HepG2 (cell line): ENCODE measurements at regions not wholly inside any gene's neighbourhood (a gene's known extent, or its start where the extent isn't known, plus 50 kb on each side); places are given as distances from the start of the nearest gene placed in this dataset.

Experiments
- ATAC-seq: fragments of 200-7000 bp; cut with Tn5 transposase; 3 replicates; pipeline ENCODE4 v1.9.1; 2020; ENCODE audit warnings: mild to moderate bottlenecking, moderate library complexity
- BruUV-seq: library from RNA; stranded (reverse); fragments of 400-500 nt; replicated peaks from 2 replicates; lab custom pipeline; 2021; lab: Mats Ljungman, UMichigan
- CTCF ChIA-PET: fragments of 300-600 bp; formaldehyde crosslinking; extraction: SDS; loops from one replicate; lab custom pipeline; 2021; ENCODE audit warnings: low total read pairs, inconsistent platforms, low intra/inter-chr PET ratio; lab: Yijun Ruan, JAX
- POLR2A ChIA-PET: fragments of 350-600 bp; sonication (Branson Sonifier 250); formaldehyde crosslinking; loops from one replicate; lab custom pipeline; 2020; ENCODE audit warnings: antibody characterized with exemption, inconsistent platforms; lab: Yijun Ruan, JAX
- DNase-seq: peaks from one replicate; pipeline ENCODE4 v3.0.0-alpha.2; 2015; ENCODE audit warnings: low spot score
- FAIRE-seq: peaks from 3 replicates; lab custom pipeline; 2011; peaks lifted over from hg19 to GRCh38; lab: Jason Lieb, UNC
- H2AFZ ChIP-seq: one replicate; pipeline ENCODE4 v1.6.1; 2011; ENCODE audit warnings: low read length, inconsistent platforms
- H3K27ac ChIP-seq: fragments of 300-600 bp; 3 replicates; pipeline ENCODE4 v1.8.0; 2011; ENCODE audit warnings: mixed run types, mild to moderate bottlenecking, mixed read lengths, low read length, inconsistent platforms; ENCODE audit not compliant: insufficient read depth; ENCODE audit errors: extremely low read length
- H3K27me3 ChIP-seq, 2 experiments: fragments of 200-600 bp in 1 of 2; 2 replicates in 1 of 2; 3 replicates in 1 of 2; pipeline versions ENCODE4 v1.6.0 to v1.8.0; 2011; ENCODE audit warnings: low read length in 2 of 2, mild to moderate bottlenecking in 2 of 2, moderate library complexity in 2 of 2, inconsistent platforms in 1 of 2; ENCODE audit not compliant: insufficient read depth in 2 of 2, control insufficient read depth in 1 of 2
- H3K36me3 ChIP-seq, 2 experiments: fragments of 200-600 bp in 1 of 2; replicated peaks in 1 of 2; 2 replicates in 1 of 2; 3 replicates in 1 of 2; pipeline versions ENCODE4 v1.5.1 to v1.8.0; 2011; ENCODE audit warnings: low read length in 2 of 2, inconsistent platforms in 1 of 2; ENCODE audit not compliant: insufficient read depth in 2 of 2, control insufficient read depth in 1 of 2
- H3K4me1 ChIP-seq: 2 replicates; pipeline ENCODE4 v1.5.1; 2012; ENCODE audit warnings: low read length, inconsistent platforms; ENCODE audit not compliant: insufficient read depth
- H3K4me2 ChIP-seq: 2 replicates; pipeline ENCODE4 v1.6.0; 2011; ENCODE audit warnings: low read depth, low read length, inconsistent platforms
- H3K4me3 ChIP-seq, 3 experiments: fragments of 200-600 bp in 1 of 3; sonication (generic), shearing (Covaris generic) in 1 of 3; replicated peaks in 1 of 3; 2 replicates each; pipeline ENCODE4 v1.5.1; 2011 to 2016; ENCODE audit warnings: low read length in 3 of 3, inconsistent platforms in 2 of 3, low read depth in 2 of 3, mild to moderate bottlenecking in 2 of 3, control low read depth in 1 of 3, mixed read lengths in 1 of 3; ENCODE audit not compliant: insufficient read depth in 1 of 3
- H3K79me2 ChIP-seq: one replicate; pipeline ENCODE4 v1.6.1; 2011; ENCODE audit warnings: low read length, inconsistent platforms; ENCODE audit not compliant: insufficient read depth
- H3K9ac ChIP-seq: 2 replicates; pipeline ENCODE4 v1.6.0; 2011; ENCODE audit warnings: mild to moderate bottlenecking, low read depth, low read length, inconsistent platforms; ENCODE audit not compliant: insufficient read depth
- H3K9me3 ChIP-seq: 2 replicates; pipeline ENCODE4 v1.5.1; 2012; ENCODE audit warnings: mild to moderate bottlenecking, low read length
- H4K20me1 ChIP-seq: 2 replicates; pipeline ENCODE4 v1.6.0; 2011; ENCODE audit warnings: inconsistent platforms, mild to moderate bottlenecking, low read length, moderate library complexity; ENCODE audit not compliant: insufficient read depth
- NR2F1 ChIP-seq, 2 experiments: fragments of 450-650 bp in 1 of 2; formaldehyde crosslinking in 1 of 2; IDR thresholded peaks; 2 replicates each; pipeline versions ENCODE4 v1.5.0 to v1.6.1; 2016 to 2020; ENCODE audit warnings: mild to moderate bottlenecking in 1 of 2, missing compliant biosample characterization in 1 of 2, missing genetic modification reagents in 1 of 2, moderate library complexity in 1 of 2
- RELA ChIP-seq: sonication (generic); formaldehyde crosslinking; IDR thresholded peaks from 2 replicates; pipeline ENCODE4 v1.4.0; 2020; ENCODE audit warnings: missing genetic modification reagents
- ZNF530 ChIP-seq: sonication (generic); formaldehyde crosslinking; IDR thresholded peaks from 2 replicates; pipeline ENCODE4 v1.5.0; 2020; ENCODE audit warnings: low read depth, mild to moderate bottlenecking, missing genetic modification reagents
- ZNF615 ChIP-seq: sonication (generic); formaldehyde crosslinking; IDR thresholded peaks from 2 replicates; pipeline ENCODE4 v1.5.0; 2020; ENCODE audit warnings: mild to moderate bottlenecking, missing genetic modification reagents, borderline replicate concordance
- WGBS: methylation state at CpG from one replicate; pipeline ENCODE4 v1.1.6; 2017; ENCODE audit warnings: low lambda C conversion rate; 5-methylcytosine and 5-hydroxymethylcytosine counted together
- in situ Hi-C: cut with HindIII; loops from 2 replicates; pipeline ENCODE4 v1.10.0; 2017; ENCODE audit warnings: low pct_unique_long_range_greater_than_20kb; ENCODE audit not compliant: extremely low pct_ligation_motif_present
- intact Hi-C: fragments of 100-400 bp; cut with micrococcal nuclease; formaldehyde crosslinking; loops from one replicate; pipeline ENCODE4 v1.10.0; 2022; ENCODE audit not compliant: unreplicated experiment
- TF ChIP-seq, protein P1 (sequence below): sonication (generic); formaldehyde crosslinking; IDR thresholded peaks from 2 replicates; pipeline ENCODE4 v1.4.0; 2020; ENCODE audit warnings: mild to moderate bottlenecking, missing genetic modification reagents

DNA sequence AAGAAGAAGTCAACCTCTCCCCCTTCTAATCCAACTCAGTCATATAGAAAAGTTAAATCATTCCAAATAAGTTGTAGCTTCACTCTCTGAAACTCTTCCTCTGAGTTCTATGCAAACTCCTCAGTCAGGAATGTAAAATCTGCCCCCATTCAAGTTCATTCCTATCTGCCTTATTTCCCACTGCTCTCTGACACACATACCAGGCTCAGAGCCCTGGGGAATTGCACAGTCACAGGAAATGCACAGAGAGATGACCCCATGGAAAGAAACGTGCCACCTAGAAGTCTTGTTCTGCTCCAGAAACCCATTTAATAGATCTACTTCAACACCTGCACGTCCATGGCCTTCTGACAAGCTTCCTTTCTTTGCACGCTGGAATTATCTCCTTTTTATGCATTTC, 236.0 kb upstream of the VCX3A start (continued):
- TF ChIP-seq, protein P1, sequence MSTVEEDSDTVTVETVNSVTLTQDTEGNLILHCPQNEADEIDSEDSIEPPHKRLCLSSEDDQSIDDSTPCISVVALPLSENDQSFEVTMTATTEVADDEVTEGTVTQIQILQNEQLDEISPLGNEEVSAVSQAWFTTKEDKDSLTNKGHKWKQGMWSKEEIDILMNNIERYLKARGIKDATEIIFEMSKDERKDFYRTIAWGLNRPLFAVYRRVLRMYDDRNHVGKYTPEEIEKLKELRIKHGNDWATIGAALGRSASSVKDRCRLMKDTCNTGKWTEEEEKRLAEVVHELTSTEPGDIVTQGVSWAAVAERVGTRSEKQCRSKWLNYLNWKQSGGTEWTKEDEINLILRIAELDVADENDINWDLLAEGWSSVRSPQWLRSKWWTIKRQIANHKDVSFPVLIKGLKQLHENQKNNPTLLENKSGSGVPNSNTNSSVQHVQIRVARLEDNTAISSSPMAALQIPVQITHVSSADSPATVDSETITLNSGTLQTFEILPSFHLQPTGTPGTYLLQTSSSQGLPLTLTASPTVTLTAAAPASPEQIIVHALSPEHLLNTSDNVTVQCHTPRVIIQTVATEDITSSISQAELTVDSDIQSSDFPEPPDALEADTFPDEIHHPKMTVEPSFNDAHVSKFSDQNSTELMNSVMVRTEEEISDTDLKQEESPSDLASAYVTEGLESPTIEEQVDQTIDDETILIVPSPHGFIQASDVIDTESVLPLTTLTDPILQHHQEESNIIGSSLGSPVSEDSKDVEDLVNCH (CRISPR knock-in tag) = no peak

GRCh38 chrX:6768881-6769280, 234.0 kb upstream of the VCX3A start:
- Histone ChIP-seq H3K4me2 (no peak overlapping the region), H3K4me3 (no peak overlapping the region), H3K27ac (no peak overlapping the region), H3K4me1 (no peaks in the 10 kb centered on the region), H2AFZ (no peak overlapping the region), H4K20me1 (no peaks in the 10 kb centered on the region), H3K9ac (no peak overlapping the region), H3K27me3 (no peaks in the 10 kb centered on the region)
- WGBS = 17% methylated on average over 4 of the region's 7 CpGs
- DNase-seq (no peak), FAIRE-seq (no peak), ATAC-seq (no peak)
- no TSS peak for BruUV-seq
- POLR2A ChIA-PET = no interaction called here
- TF ChIP-seq RELA (CRISPR knock-in tag) (no peak), ZNF615 (CRISPR knock-in tag) (no peak), NR2F1 (CRISPR knock-in tag; IDR thresholded peaks at IDR 0.05) (no peak), ZNF530 (no peak)
- TF ChIP-seq, all 625 proteins: peak for 0
- Histone ChIP-seq H3K36me3 (no peaks in the 10 kb centered on the region), H3K79me2 (no peaks in the 10 kb centered on the region), H3K9me3 (no peaks in the 10 kb centered on the region)
- in situ Hi-C loops = no loop called here
- intact Hi-C loops = no loop called here
- CTCF ChIA-PET = no interaction called here
